SK-N-MC (cell line): ENCODE measurements at regions not wholly inside any gene's neighbourhood (a gene's known extent, or its start where the extent isn't known, plus 50 kb on each side); places are given as distances from the start of the nearest gene placed in this dataset.

Experiments used
- EZH2 ChIP-seq: fragments of 200-600 bp; sonication (generic); IDR thresholded peaks from one replicate; pipeline ENCODE4 v1.6.1; 2017; ENCODE audit warnings: antibody characterized with exemption
- POLR2AphosphoS5 ChIP-seq: IDR thresholded peaks from 2 replicates; pipeline ENCODE4 v1.6.1; 2012; ENCODE audit warnings: mild to moderate bottlenecking, low read depth, low read length, borderline replicate concordance

DNA sequence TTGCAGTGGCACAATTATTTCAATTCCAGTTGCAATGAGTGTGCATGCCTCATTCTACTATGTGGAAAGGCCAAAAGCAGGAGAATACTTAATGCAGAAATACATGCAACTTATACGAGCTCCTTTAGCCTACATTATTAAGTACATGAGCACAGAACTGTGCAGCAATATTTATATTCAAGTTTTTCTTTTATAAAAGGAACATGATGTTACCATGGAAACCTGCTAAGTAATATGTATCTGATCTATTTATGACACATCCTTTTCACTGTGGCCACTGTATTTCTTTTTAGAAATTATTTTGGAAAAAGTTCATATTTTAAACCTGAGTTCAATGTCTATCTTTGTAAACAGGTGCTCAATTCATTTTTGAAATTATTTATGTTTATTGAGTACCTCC is 88.9 kb downstream of the ELAPOR2 start:
- TF ChIP-seq EZH2 (no peak), POLR2AphosphoS5 (no peak)
